Jurkat, Clone E6-1 (cell line): ENCODE measurements at regions not wholly inside any gene's neighbourhood (a gene's known extent, or its start where the extent isn't known, plus 50 kb on each side); places are given as distances from the start of the nearest gene placed in this dataset.

Experiments
- DNase-seq: peaks from one replicate; pipeline ENCODE4 v3.0.0-alpha.2; 2011; ENCODE audit warnings: low read depth, low spot score
- H3K4me3 ChIP-seq: 2 replicates; pipeline ENCODE4 v1.5.1; 2011; ENCODE audit warnings: mild to moderate bottlenecking, low read length, control low read depth, moderate library complexity

GRCh38 chr11:112394304-112394703 is 133.6 kb upstream of the PLET1 start:
- DNase-seq = no peak

GRCh38 chr11:112396076-112396475 is 135.4 kb upstream of the PLET1 start:
- DNase-seq = no peak
- no peak overlapping the region for H3K4me3 ChIP-seq

More at GRCh38 chr11:112394304-112394703, 133.6 kb upstream of the PLET1 start:
- no peak overlapping the region for H3K4me3 ChIP-seq

DNA sequence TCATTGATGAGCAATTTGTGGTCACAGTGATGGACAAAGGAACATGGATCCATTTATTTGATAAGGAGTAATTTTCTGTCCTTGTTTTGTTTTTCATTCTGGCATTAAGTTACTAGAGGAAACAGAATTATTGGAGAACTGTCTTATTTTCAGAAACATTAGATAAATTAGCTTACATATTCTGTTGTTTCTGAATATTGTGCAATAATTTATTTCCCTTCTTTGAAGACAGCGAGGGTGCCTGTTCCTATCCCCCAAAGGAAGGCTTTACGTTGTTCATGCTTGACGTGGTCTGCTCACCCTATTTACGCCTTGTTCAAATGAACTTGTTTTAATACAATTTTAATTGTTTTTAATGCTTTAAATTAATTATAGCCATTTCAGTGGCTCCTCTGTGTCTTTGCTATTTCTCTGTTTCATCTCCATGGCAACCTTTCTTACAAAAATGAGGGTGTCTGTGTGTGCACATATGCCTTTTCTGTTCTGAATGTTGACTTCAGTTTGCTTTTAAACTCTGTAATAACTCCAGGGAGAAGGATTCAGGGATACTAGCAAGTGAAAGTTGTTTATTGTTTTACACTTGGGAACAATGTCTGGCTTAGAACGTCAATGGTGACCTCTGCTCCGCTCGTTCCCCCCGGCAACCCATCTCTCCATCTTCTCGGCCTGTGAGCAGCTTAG is 138.3 kb upstream of the PLET1 start:
- DNase-seq = no peak
- no peak overlapping the region for H3K4me3 ChIP-seq

DNA sequence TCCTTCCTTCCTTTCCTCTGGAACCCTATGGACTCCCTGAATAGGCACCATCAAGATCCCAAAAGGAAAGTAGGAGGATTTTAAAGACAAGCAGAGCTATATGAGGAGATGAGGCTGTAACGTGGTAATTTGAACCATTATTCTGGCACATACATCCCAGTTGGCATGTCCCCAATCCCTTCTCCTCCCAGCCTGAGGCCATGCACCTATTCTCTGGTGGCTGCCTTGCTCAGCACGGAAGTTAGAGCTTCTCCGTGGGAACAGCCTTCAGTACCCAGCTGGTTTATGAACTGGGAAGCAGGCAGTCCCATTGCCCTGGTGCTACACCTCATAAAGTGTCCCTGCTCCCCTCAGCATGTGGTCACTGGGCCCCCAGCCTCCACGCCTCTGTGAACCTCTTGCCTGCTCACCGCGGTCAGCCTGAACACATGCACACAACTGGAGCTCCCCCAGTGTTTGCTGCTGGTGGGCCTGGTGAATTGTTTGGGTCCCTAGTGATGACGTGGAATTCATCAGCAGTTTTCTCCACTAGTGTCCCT is 139.9 kb upstream of the PLET1 start:
- H3K4me3 ChIP-seq = no peak overlapping the region
- no peak for DNase-seq

GRCh38 chr11:112401036-112401769 is 140.5 kb upstream of the PLET1 start:
- H3K4me3 ChIP-seq = no peak overlapping the region
- no peak for DNase-seq

DNA sequence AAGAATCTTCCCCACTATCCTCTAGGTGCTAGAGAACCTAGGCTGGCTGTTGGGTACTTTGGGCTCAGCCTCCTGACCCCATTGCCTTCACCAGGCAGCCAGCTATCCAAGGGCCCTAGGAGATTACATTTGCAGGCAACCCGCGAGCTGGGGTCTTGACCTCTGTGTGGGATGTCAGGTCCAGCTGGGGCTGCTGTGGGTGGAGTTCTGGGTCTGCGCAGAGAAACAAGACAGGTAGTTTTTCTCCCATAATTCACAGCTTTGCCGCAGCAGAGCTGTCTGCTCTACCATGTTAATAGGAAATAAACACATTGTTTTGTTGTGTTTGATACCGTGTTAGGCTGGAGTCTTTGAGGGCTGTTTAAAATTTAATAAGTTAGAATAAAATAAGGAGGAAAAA is 142.8 kb upstream of the PLET1 start:
- H3K4me3 ChIP-seq = no peak overlapping the region

DNA sequence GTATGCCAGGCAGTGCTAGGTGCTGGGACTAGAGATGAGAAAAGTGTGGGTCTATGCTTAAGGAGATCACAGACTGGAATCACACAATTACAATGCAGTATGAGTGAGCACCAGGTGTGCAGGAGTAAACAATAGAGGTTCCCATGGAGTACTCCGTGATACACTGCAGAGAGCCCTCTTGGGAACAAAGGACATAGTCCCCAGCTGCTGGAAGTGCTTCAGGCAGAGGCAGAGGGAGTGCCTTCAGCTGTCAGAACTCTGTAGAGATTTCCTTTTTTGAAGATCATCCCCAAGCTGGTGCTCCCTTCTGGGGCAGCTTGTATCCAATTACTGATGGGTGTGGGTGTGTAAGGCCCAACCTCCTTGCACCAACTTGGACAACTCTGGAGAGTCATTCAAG is 143.5 kb upstream of the PLET1 start:
- no peak overlapping the region for H3K4me3 ChIP-seq
- DNase-seq = no peak

More for the DNA sequence above, 142.8 kb upstream of the PLET1 start:
- DNase-seq = no peak

GRCh38 chr11:112408517-112408916 is 147.9 kb upstream of the PLET1 start:
- no peak overlapping the region for H3K4me3 ChIP-seq
- no peak for DNase-seq

GRCh38 chr11:112410325-112410724 is 149.7 kb upstream of the PLET1 start:
- H3K4me3 ChIP-seq = no peak overlapping the region
- DNase-seq = no peak

- H3K4me3 ChIP-seq = no peak overlapping the region
- no peak for DNase-seq
Measured at GRCh38 chr11:112412383-112412782, 151.7 kb upstream of the PLET1 start.

DNA sequence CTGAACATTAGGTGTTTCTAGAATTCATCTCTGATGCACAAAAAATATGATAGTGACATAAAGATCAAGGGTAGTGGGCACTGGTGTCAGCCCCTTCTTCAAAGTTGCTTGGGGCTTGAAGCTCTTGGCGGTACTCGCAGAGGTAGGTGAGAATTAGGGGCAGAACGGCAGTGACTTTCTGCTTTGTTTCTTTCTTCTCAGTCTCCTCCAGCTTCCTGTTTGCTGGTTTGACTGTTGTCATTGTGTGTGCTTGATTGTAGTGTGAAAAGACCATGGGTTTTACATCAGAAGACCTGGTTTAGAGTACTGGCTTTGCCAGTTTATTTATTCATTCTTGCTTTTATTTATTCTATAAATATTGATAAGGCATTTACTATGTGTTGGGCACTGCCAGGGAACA is 156.7 kb upstream of the PLET1 start:
- H3K4me3 ChIP-seq = no peak overlapping the region
- peak; percentile 16 for DNase-seq

GRCh38 chr11:112418438-112418837 is 157.8 kb upstream of the PLET1 start:
- H3K4me3 ChIP-seq = no peak overlapping the region
- DNase-seq = no peak

DNA sequence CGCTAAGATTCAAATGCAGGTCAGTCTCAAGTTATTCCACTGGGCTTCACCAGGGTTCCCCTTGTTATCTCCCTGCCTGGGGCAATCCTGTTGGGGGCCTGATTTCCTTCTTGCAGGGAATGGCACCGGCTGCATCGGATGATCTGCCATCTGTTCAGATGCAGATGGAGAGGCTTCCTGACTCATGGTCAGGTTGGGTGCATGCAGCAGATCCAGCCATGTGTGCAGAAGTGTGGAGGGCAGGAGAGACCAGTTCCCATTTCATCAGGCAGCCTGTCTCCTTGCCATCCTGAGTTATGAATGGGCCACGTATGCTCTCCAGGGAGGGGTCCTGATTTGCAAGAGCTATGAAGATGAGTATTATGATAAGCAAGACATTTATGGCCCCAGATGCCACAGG is 161.2 kb upstream of the PLET1 start:
- H3K4me3 ChIP-seq = no peak overlapping the region
- DNase-seq = no peak

GRCh38 chr11:112425121-112425520 is 164.5 kb upstream of the PLET1 start:
- no peak overlapping the region for H3K4me3 ChIP-seq

DNA sequence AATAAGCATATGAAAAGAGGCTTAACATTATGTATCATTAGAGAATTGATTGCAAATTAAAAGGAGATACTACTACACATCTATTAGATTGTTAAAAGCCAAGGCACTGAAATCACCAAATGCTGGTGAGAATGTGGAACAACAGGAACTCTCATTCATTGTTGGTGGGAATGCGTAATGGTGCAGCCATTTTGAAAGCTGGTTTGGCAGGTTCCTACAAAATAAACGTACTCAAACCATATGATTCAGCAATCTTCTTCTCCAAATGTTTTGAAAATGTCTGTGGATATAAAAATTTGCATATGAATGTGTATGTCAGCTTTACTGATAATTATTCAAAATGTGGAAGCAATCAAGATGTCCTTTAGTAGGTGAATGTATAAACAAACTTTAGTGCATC is 176.4 kb upstream of the PLET1 start:
- no peak overlapping the region for H3K4me3 ChIP-seq
- DNase-seq = no peak

More at GRCh38 chr11:112425121-112425520, 164.5 kb upstream of the PLET1 start:
- no peak for DNase-seq

DNA sequence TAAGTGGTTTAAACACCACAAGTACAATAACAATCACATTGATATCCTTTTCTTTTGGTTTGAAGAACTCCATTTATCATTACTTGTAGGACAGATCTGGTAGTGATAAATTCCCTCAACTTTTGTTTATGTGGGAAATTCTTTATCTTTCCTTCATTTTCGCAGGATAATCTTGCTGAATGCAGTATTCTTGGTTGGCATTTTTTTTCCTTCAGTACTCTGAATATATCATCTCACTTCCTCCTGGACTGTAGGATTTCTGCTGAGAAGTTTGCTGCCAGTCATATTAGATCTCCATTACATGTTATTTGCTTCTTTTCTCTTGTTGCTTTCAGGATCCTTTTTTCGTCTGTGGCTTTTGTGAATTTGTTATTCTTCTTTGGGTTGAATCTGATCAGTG is 179.0 kb upstream of the PLET1 start:
- no peak for DNase-seq
- H3K4me3 ChIP-seq = no peak overlapping the region

DNA sequence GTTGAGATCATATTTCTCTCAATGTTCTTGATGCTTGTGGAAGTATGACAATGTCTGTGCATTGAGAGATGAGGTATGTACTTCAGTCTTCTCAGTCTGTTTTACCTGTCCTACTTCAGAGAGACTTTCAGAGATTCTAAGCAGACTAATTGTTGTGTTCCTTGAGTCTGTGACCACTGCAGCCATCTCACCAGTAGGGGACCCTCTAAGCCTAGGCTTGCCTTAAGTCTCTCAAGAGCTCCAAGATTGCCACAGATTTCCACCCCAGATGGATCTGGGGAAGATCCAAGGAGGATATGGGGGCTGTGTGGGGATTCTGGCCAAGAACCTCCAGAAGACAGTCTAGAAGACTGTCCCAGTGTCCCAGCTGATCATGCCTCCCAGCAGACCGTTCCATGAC is 179.9 kb upstream of the PLET1 start:
- H3K4me3 ChIP-seq = no peak overlapping the region
- DNase-seq = no peak

DNA sequence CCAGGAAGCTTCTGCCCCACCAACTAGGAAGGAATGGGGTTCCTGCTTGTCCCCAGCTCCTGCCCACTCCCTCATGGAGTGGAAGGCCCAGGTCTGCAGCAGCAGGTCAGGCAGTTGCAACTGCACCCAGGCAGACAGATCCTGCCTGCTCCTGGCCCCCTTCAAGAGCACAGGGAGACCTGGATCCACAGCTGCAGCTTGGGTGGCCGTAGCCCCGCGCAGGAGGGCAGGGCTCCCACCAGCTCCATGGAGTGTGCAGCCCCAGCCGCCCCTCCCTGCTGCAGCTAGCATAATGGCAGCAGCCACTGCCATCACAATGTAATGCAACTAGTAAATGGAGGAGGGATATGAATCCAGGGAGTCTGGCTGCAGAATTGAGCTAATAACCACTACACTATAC is 187.5 kb upstream of the PLET1 start:
- DNase-seq = no peak
- H3K4me3 ChIP-seq = no peak overlapping the region

DNA sequence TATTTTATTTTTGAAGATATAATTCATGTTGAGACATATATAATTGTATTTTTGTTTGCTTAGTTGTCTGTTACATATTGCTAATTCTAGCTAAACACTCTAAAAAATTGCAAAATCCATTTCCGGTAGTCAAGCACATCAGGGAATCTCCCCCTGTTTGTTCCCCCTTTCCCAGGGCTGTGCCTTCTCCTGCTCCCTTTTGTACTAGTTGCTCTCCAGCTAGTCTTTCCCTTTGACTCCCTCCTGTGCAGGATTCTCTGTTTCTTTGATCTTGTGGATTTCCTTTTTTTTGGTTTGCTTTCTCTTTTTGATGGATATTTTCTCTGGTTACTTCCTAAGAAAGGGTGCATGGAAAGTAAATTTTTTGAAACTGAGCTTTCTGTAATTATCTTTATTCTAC is 188.1 kb upstream of the PLET1 start:
- no peak overlapping the region for H3K4me3 ChIP-seq
- no peak for DNase-seq

DNA sequence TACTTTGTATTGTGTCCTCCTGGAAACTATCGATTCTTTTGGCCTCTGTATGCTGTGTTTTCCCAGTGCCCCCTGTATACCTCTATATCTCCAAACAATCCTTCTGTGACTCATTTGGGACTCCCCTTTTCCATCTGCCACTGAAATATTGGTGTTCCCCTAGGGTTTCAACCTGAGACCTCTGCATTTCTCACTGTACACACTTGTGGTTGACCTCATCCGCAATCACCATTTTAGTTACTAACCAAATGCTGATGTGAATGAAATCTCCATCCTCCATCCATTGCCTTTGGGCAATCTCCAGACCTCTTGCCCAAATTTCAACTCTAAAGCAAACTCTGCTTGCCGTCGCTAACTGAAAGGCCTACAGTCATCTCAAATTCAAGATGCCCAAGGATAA is 190.6 kb upstream of the PLET1 start:
- no peak for DNase-seq
- no peak overlapping the region for H3K4me3 ChIP-seq
